ENCODE measurements at regions not wholly inside any gene's neighbourhood (a gene's known extent, or its start where the extent isn't known, plus 50 kb on each side); places are given as distances from the start of the nearest gene placed in this dataset.

- no peak for TF ChIP-seq EZH2 (IDR thresholded peaks at IDR 0.05; ENCODE audit: insufficient read depth, low read length)
- TF ChIP-seq, protein P1, sequence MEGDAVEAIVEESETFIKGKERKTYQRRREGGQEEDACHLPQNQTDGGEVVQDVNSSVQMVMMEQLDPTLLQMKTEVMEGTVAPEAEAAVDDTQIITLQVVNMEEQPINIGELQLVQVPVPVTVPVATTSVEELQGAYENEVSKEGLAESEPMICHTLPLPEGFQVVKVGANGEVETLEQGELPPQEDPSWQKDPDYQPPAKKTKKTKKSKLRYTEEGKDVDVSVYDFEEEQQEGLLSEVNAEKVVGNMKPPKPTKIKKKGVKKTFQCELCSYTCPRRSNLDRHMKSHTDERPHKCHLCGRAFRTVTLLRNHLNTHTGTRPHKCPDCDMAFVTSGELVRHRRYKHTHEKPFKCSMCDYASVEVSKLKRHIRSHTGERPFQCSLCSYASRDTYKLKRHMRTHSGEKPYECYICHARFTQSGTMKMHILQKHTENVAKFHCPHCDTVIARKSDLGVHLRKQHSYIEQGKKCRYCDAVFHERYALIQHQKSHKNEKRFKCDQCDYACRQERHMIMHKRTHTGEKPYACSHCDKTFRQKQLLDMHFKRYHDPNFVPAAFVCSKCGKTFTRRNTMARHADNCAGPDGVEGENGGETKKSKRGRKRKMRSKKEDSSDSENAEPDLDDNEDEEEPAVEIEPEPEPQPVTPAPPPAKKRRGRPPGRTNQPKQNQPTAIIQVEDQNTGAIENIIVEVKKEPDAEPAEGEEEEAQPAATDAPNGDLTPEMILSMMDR (IDR thresholded peaks at IDR 0.05; ENCODE audit: insufficient read depth, low read depth, low read length): no peak
Measured at GRCh38 chr16:9271841-9272240, 180.4 kb downstream of the HAPSTR1 start.
